Neural cell (in vitro differentiated cells): ENCODE measurements at regions not wholly inside any gene's neighbourhood (a gene's known extent, or its start where the extent isn't known, plus 50 kb on each side); places are given as distances from the start of the nearest gene placed in this dataset.

Source experiments
- H2AFZ ChIP-seq: fragments of 200-600, 300-800 bp; sonication (generic), shearing (Covaris generic); 2 replicates; pipeline ENCODE4 v1.6.0; 2014; ENCODE audit warnings: low read depth, mild to moderate bottlenecking, antibody characterized with exemption, low read length, moderate library complexity
- H3F3A ChIP-seq: fragments of 200-600 bp; shearing (Covaris generic); 2 replicates; pipeline ENCODE4 v1.6.1; 2016; ENCODE audit warnings: mild to moderate bottlenecking, moderate library complexity, mixed read lengths, antibody characterized with exemption, low read length; ENCODE audit not compliant: insufficient read depth, poor library complexity, severe bottlenecking
- H3K27ac ChIP-seq: fragments of 200-600, 300-800 bp; sonication (generic), shearing (Covaris generic); 2 replicates; pipeline ENCODE4 v1.5.1; 2014; ENCODE audit warnings: mild to moderate bottlenecking, low read length, moderate library complexity
- H3K27me3 ChIP-seq: fragments of 300-800, 200-600 bp; sonication (generic), shearing (Covaris generic); 2 replicates; pipeline ENCODE4 v1.6.0; 2014; ENCODE audit warnings: mild to moderate bottlenecking, low read depth, low read length, moderate library complexity; ENCODE audit not compliant: insufficient read depth
- H3K36me3 ChIP-seq: fragments of 300-800, 200-600 bp; sonication (generic), shearing (Covaris generic); 2 replicates; pipeline ENCODE4 v1.5.1; 2014; ENCODE audit warnings: mild to moderate bottlenecking, antibody characterized with exemption, low read length, moderate library complexity; ENCODE audit not compliant: insufficient read depth
- H3K4me2 ChIP-seq: fragments of 300-800, 200-600 bp; sonication (generic), shearing (Covaris generic); 2 replicates; pipeline ENCODE4 v1.6.0; 2014; ENCODE audit warnings: mild to moderate bottlenecking, low read length
- H3K4me3 ChIP-seq: fragments of 300-800, 200-600 bp; sonication (generic), shearing (Covaris generic); 2 replicates; pipeline ENCODE4 v1.5.1; 2014; ENCODE audit warnings: mild to moderate bottlenecking, low read length, moderate library complexity
- H3K79me2 ChIP-seq: fragments of 200-600 bp; shearing (Covaris generic); replicated peaks from 2 replicates; pipeline ENCODE4 v1.6.0; 2014; ENCODE audit warnings: mild to moderate bottlenecking, low read length, moderate library complexity; ENCODE audit not compliant: insufficient read depth
- H3K9ac ChIP-seq: fragments of 300-800, 200-600 bp; sonication (generic), shearing (Covaris generic); 2 replicates; pipeline ENCODE4 v1.6.1; 2016; ENCODE audit warnings: mild to moderate bottlenecking, low read length, mixed read lengths
- H3K9me2 ChIP-seq: fragments of 200-600 bp; shearing (Covaris generic); 2 replicates; pipeline ENCODE4 v1.6.1; 2016; ENCODE audit warnings: mild to moderate bottlenecking, low read length, mixed read lengths; ENCODE audit not compliant: insufficient read depth
- H3K9me3 ChIP-seq: fragments of 200-600, 300-800 bp; sonication (generic), shearing (Covaris generic); 2 replicates; pipeline ENCODE4 v1.6.1; 2016; ENCODE audit warnings: mild to moderate bottlenecking, mixed run types, low read length, moderate library complexity, mixed read lengths
- H4K20me1 ChIP-seq: fragments of 200-600 bp; shearing (Covaris generic); 2 replicates; pipeline ENCODE4 v1.6.1; 2016; ENCODE audit warnings: mild to moderate bottlenecking, mixed run types; ENCODE audit not compliant: insufficient read depth
- CTCF ChIP-seq: fragments of 450-650 bp; IDR thresholded peaks from 2 replicates; pipeline ENCODE4 v1.5.1; 2014; ENCODE audit warnings: antibody characterized with exemption, mild to moderate bottlenecking, moderate library complexity; ENCODE audit not compliant: poor library complexity, severe bottlenecking
- EP300 ChIP-seq: fragments of 450-650 bp; conservative IDR thresholded peaks from 2 replicates; pipeline ENCODE4 v1.6.1; 2014; ENCODE audit warnings: antibody characterized with exemption, mild to moderate bottlenecking, moderate library complexity; ENCODE audit not compliant: poor library complexity, severe bottlenecking
- EZH2 ChIP-seq: fragments of 200-600, 300-800 bp; shearing (Covaris generic), sonication (generic); IDR thresholded peaks from 2 replicates; pipeline ENCODE4 v1.6.1; 2014; ENCODE audit warnings: antibody characterized with exemption, low read length, borderline replicate concordance, mild to moderate bottlenecking; ENCODE audit not compliant: insufficient read depth, poor library complexity, severe bottlenecking
- MXI1 ChIP-seq: fragments of 450-650 bp; conservative IDR thresholded peaks from 2 replicates; pipeline ENCODE4 v1.6.1; 2014; ENCODE audit warnings: antibody characterized with exemption, mild to moderate bottlenecking; ENCODE audit not compliant: poor library complexity, severe bottlenecking
- POLR2AphosphoS5 ChIP-seq: IDR thresholded peaks from 2 replicates; pipeline ENCODE4 v1.6.1; 2012
- RAD21 ChIP-seq: fragments of 450-650 bp; conservative IDR thresholded peaks from 2 replicates; pipeline ENCODE4 v1.6.1; 2014; ENCODE audit warnings: antibody characterized with exemption, mild to moderate bottlenecking, moderate library complexity
- SMC3 ChIP-seq: fragments of 450-650 bp; conservative IDR thresholded peaks from 2 replicates; pipeline ENCODE4 v1.6.1; 2014; ENCODE audit warnings: antibody characterized with exemption, mild to moderate bottlenecking, moderate library complexity; ENCODE audit not compliant: poor library complexity
- TAF1 ChIP-seq: IDR thresholded peaks from 2 replicates; pipeline ENCODE4 v1.6.1; 2012; ENCODE audit warnings: low read depth
- TF ChIP-seq, protein P1 (sequence below): IDR thresholded peaks from 2 replicates; pipeline ENCODE4 v1.6.1; 2012; ENCODE audit warnings: borderline replicate concordance

DNA sequence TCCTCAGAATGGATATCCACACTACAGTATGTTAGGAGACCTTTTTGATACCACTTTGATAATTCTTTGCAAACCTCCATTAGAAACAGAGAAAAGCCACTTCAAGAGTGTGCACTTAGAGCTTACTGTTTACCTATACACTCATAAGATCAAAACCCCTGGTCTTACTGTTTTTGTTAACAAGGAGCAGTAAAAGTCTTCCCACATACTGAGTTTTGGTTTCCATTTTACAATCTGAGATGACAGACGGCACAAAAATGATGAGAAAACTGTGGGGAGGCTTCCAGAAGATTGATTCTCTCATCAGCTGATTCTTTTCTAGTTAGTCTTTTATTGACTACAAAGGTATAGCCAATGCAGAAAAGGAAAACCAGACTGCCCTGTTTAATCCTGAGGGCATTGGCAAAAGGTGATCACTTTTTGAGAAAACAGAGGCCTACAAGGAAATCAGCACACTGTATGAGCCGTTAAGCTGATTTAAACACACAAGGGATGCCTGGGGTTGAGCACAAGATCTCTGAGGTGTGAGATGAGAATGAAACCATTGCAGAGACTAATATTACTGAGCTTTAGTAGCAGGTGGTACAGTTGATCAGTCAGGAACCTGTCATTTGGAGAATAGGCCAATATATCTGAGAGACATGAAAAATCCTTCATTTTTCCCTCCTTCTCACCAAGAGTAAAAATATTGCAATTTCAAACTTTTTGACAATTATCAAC, 368.6 kb downstream of the GRB14 start:
- no peak overlapping the region for H3K4me2 ChIP-seq
- H3K9me2 ChIP-seq = no peaks in the 10 kb centered on the region
- no peak overlapping the region for H3K9ac ChIP-seq
- no peak overlapping the region for H2AFZ ChIP-seq
- H3K79me2 ChIP-seq = no peaks in the 10 kb centered on the region
- H3K36me3 ChIP-seq = no peaks in the 10 kb centered on the region
- H3F3A ChIP-seq = no peaks in the 10 kb centered on the region
- H3K27me3 ChIP-seq = no peaks in the 10 kb centered on the region
- no peaks in the 10 kb centered on the region for H3K9me3 ChIP-seq
- H4K20me1 ChIP-seq = no peaks in the 10 kb centered on the region
- no peak overlapping the region for H3K27ac ChIP-seq
- H3K4me3 ChIP-seq = no peak overlapping the region
- TF ChIP-seq CTCF (no peak), POLR2AphosphoS5 (no peak), EP300 (no peak), EZH2 (no peak), RAD21 (no peak), SMC3 (no peak), TAF1 (no peak), MXI1 (no peak)
- TF ChIP-seq, protein P1, sequence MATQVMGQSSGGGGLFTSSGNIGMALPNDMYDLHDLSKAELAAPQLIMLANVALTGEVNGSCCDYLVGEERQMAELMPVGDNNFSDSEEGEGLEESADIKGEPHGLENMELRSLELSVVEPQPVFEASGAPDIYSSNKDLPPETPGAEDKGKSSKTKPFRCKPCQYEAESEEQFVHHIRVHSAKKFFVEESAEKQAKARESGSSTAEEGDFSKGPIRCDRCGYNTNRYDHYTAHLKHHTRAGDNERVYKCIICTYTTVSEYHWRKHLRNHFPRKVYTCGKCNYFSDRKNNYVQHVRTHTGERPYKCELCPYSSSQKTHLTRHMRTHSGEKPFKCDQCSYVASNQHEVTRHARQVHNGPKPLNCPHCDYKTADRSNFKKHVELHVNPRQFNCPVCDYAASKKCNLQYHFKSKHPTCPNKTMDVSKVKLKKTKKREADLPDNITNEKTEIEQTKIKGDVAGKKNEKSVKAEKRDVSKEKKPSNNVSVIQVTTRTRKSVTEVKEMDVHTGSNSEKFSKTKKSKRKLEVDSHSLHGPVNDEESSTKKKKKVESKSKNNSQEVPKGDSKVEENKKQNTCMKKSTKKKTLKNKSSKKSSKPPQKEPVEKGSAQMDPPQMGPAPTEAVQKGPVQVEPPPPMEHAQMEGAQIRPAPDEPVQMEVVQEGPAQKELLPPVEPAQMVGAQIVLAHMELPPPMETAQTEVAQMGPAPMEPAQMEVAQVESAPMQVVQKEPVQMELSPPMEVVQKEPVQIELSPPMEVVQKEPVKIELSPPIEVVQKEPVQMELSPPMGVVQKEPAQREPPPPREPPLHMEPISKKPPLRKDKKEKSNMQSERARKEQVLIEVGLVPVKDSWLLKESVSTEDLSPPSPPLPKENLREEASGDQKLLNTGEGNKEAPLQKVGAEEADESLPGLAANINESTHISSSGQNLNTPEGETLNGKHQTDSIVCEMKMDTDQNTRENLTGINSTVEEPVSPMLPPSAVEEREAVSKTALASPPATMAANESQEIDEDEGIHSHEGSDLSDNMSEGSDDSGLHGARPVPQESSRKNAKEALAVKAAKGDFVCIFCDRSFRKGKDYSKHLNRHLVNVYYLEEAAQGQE = no peak

DNA sequence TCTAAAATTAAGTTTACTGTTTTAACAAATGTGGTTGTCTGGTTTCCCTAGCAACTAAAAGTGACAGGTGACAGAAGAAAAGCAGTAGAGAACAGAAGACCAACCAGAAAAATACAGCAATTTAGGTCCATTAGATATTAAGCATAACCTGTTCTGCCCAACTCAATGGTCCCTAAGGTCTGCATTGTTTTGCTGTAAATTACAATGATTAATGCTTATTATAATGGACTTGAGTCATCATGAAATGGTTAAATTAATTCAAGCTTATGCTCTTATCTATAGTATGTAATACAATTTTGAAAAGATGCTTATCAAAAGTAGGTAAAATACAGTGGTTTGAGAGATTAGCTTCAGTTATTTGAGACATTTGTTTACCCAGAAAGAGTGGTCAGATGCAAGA, 378.0 kb downstream of the GRB14 start:
- no peak overlapping the region for H3K27ac ChIP-seq
- H3K79me2 ChIP-seq = no peaks in the 10 kb centered on the region
- no peaks in the 10 kb centered on the region for H4K20me1 ChIP-seq
- H3K4me3 ChIP-seq = no peak overlapping the region
- no peaks in the 10 kb centered on the region for H3K36me3 ChIP-seq
- no peaks in the 10 kb centered on the region for H3F3A ChIP-seq
- H3K9me2 ChIP-seq = no peaks in the 10 kb centered on the region
- TF ChIP-seq CTCF (no peak), POLR2AphosphoS5 (no peak), MXI1 (no peak), EZH2 (no peak), SMC3 (no peak), RAD21 (no peak), EP300 (no peak), TAF1 (no peak)
- TF ChIP-seq, protein P1 = no peak
- H3K27me3 ChIP-seq = no peaks in the 10 kb centered on the region
- H3K9ac ChIP-seq = no peak overlapping the region
- no peak overlapping the region for H3K4me2 ChIP-seq
- H2AFZ ChIP-seq = no peak overlapping the region
- no peaks in the 10 kb centered on the region for H3K9me3 ChIP-seq
